DND-41 (cell line): ENCODE measurements at regions not wholly inside any gene's neighbourhood (a gene's known extent, or its start where the extent isn't known, plus 50 kb on each side); places are given as distances from the start of the nearest gene placed in this dataset.

Experiments
- ATAC-seq: fragments of 200-7000 bp; cut with Tn5 transposase; 3 replicates; pipeline ENCODE4 v1.9.1; 2021; ENCODE audit warnings: low read depth; ENCODE audit not compliant: insufficient read depth
- DNase-seq: peaks from one replicate; pipeline ENCODE4 v3.0.0-alpha.2; 2020
- H2AFZ ChIP-seq: 2 replicates; pipeline ENCODE4 v1.6.0; 2012; ENCODE audit warnings: low read depth, low read length
- H3K27ac ChIP-seq: 2 replicates; pipeline ENCODE4 v1.5.1; 2012; ENCODE audit warnings: low read length, inconsistent platforms
- H3K27me3 ChIP-seq: fragments of 200-600 bp; sonication (generic); 2 replicates; pipeline ENCODE4 v1.6.0; 2012; ENCODE audit warnings: low read length, mild to moderate bottlenecking, inconsistent platforms; ENCODE audit not compliant: insufficient read depth, poor library complexity
- H3K36me3 ChIP-seq: 2 replicates; pipeline ENCODE4 v1.5.1; 2012; ENCODE audit warnings: low read length, inconsistent platforms; ENCODE audit not compliant: insufficient read depth
- H3K4me1 ChIP-seq: 2 replicates; pipeline ENCODE4 v1.5.1; 2012; ENCODE audit warnings: mild to moderate bottlenecking, low read length; ENCODE audit not compliant: insufficient read depth
- H3K4me2 ChIP-seq: 2 replicates; pipeline ENCODE4 v1.6.0; 2012; ENCODE audit warnings: mild to moderate bottlenecking, moderate library complexity, low read length, inconsistent platforms; ENCODE audit not compliant: insufficient read depth
- H3K4me3 ChIP-seq, 2 experiments: fragments of 200-600 bp in 1 of 2; shearing (Covaris generic) in 1 of 2; 2 replicates each; pipeline ENCODE4 v1.5.1; 2012 to 2016; ENCODE audit warnings: inconsistent platforms in 2 of 2, low read length in 2 of 2, mild to moderate bottlenecking in 2 of 2, low read depth in 1 of 2, moderate library complexity in 1 of 2
- H3K79me2 ChIP-seq: 2 replicates; pipeline ENCODE4 v1.6.0; 2012; ENCODE audit warnings: low read length, inconsistent platforms; ENCODE audit not compliant: insufficient read depth
- H3K9ac ChIP-seq: 2 replicates; pipeline ENCODE4 v1.6.0; 2012; ENCODE audit warnings: low read depth, mild to moderate bottlenecking, inconsistent platforms, low read length, moderate library complexity
- H3K9me3 ChIP-seq: 2 replicates; pipeline ENCODE4 v1.5.1; 2012; ENCODE audit warnings: low read length, moderate library complexity, mild to moderate bottlenecking, inconsistent platforms; ENCODE audit not compliant: insufficient read depth, severe bottlenecking
- H4K20me1 ChIP-seq: 2 replicates; pipeline ENCODE4 v1.6.0; 2012; ENCODE audit warnings: low read length; ENCODE audit not compliant: insufficient read depth
- CTCF ChIP-seq: IDR thresholded peaks from 2 replicates; pipeline ENCODE4 v1.5.1; 2012; ENCODE audit warnings: borderline replicate concordance, low read length, moderate library complexity, mild to moderate bottlenecking; ENCODE audit not compliant: poor library complexity, severe bottlenecking; ENCODE audit errors: extremely low read depth
- EZH2 ChIP-seq: IDR thresholded peaks from 3 replicates; pipeline ENCODE4 v1.6.1; 2012; ENCODE audit warnings: borderline replicate concordance, low read depth, mild to moderate bottlenecking, moderate library complexity, low read length, inconsistent platforms; ENCODE audit not compliant: severe bottlenecking

- Histone ChIP-seq H2AFZ (no peak overlapping the region), H4K20me1 (no peaks in the 10 kb centered on the region), H3K4me3 (no peak overlapping the region), H3K4me2 (no peak overlapping the region), H3K79me2 (no peaks in the 10 kb centered on the region), H3K4me1 (no peaks in the 10 kb centered on the region), H3K27ac (no peak overlapping the region), H3K9me3 (no peaks in the 10 kb centered on the region), H3K27me3 (no peaks in the 10 kb centered on the region), H3K9ac (no peak overlapping the region), H3K36me3 (no peaks in the 10 kb centered on the region)
- DNase-seq (no peak), ATAC-seq (no peak)
- TF ChIP-seq EZH2 (no peak), CTCF (no peak)
Measured at GRCh38 chr9:22682536-22682935, 235.9 kb downstream of the DMRTA1 start.

DNA sequence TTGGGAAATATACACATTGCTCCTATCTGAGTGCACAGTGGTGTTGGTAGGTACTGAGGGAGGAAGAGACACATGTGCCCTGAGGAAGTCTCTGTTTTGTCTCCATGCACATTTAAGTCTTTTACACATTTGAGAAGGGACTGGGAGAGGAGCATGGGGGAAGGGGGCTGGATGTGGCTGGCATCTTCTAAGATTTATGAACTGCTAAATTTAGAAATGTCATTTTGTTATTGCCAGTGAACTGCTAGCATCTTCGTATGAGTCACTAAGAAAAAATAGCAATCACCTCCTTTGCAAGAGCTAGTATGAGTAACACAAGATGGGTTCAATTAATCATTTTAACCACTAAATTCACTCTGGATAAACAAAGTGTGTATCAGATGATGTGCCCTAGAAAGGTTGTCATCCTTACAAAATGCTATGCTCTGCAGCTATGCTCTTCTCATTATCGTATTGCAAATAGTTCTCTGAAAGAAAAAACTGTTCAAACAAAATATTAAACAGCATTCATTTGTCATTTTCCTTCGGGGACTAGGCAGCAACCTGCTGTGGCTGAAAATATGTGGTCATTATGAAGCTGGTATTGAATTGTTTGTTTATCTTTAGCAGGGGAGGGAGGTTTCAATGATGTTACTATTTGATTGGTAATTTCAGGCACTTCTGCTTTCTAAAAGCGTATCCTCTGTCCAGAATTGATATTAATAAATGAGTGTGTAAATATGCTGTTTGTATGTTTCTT, 236.5 kb downstream of the DMRTA1 start:
- H3K27ac ChIP-seq = no peak overlapping the region
- no peak overlapping the region for H3K4me2 ChIP-seq
- TF ChIP-seq CTCF (no peak), EZH2 (no peak)
- no peaks in the 10 kb centered on the region for H3K4me1 ChIP-seq
- ATAC-seq (no peak), DNase-seq (no peak)
- H4K20me1 ChIP-seq = no peaks in the 10 kb centered on the region
- H3K27me3 ChIP-seq = no peaks in the 10 kb centered on the region
- H3K79me2 ChIP-seq = no peaks in the 10 kb centered on the region
- H3K4me3 ChIP-seq = no peak overlapping the region
- H3K9ac ChIP-seq = no peak overlapping the region
- no peaks in the 10 kb centered on the region for H3K36me3 ChIP-seq
- no peaks in the 10 kb centered on the region for H3K9me3 ChIP-seq
- H2AFZ ChIP-seq = no peak overlapping the region

DNA sequence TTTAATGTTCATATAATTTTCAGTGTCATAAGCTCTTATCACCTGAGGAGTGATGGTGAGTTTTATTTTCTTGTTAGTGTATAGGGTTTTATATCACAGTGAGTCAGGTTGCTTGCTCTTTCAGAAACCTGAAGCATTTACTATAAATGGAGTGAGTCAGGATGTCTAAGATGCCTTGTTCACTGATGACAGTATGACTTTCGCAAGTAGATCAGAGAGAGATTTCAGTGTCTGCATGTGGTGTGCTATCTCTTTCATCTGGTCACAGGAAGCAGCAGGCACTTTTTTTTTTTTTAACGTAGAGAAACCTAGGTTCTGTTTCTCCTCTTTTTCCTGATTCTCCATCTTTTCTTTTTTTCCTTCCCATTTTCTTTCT, 237.1 kb downstream of the DMRTA1 start:
- no peaks in the 10 kb centered on the region for H3K79me2 ChIP-seq
- no peak overlapping the region for H3K27ac ChIP-seq
- no peak for DNase-seq
- no peaks in the 10 kb centered on the region for H4K20me1 ChIP-seq
- no peaks in the 10 kb centered on the region for H3K4me1 ChIP-seq
- H3K9ac ChIP-seq = no peak overlapping the region
- H2AFZ ChIP-seq = no peak overlapping the region
- no peak for TF ChIP-seq EZH2
- TF ChIP-seq CTCF = no peak
- peak; percentile 47; the same call in 1 of the 3 replicates for ATAC-seq
- H3K4me2 ChIP-seq = no peak overlapping the region
- no peak overlapping the region for H3K4me3 ChIP-seq
- no peaks in the 10 kb centered on the region for H3K36me3 ChIP-seq
- no peaks in the 10 kb centered on the region for H3K27me3 ChIP-seq
- no peaks in the 10 kb centered on the region for H3K9me3 ChIP-seq

- no peak overlapping the region for H3K4me2 ChIP-seq
- no peak overlapping the region for H2AFZ ChIP-seq
- DNase-seq (no peak), ATAC-seq (no peak)
- TF ChIP-seq CTCF (no peak), EZH2 (no peak)
- H3K9ac ChIP-seq = no peak overlapping the region
- H3K4me3 ChIP-seq = no peak overlapping the region
- no peaks in the 10 kb centered on the region for H3K27me3 ChIP-seq
- H3K4me1 ChIP-seq = no peaks in the 10 kb centered on the region
- no peaks in the 10 kb centered on the region for H4K20me1 ChIP-seq
- H3K9me3 ChIP-seq = no peaks in the 10 kb centered on the region
- no peaks in the 10 kb centered on the region for H3K79me2 ChIP-seq
- no peak overlapping the region for H3K27ac ChIP-seq
- H3K36me3 ChIP-seq = no peaks in the 10 kb centered on the region
Measured at GRCh38 chr9:22693156-22693555, 246.5 kb downstream of the DMRTA1 start.
